ENCODE measurements at regions not wholly inside any gene's neighbourhood (a gene's known extent, or its start where the extent isn't known, plus 50 kb on each side); places are given as distances from the start of the nearest gene placed in this dataset.

- POLR2A ChIA-PET, result no interaction called here
- Histone ChIP-seq H3K9me2 (ENCODE audit: insufficient read depth, low read length) (no peaks in the 10 kb centered on the region), H2AFZ (ENCODE audit: low read length) (no peak overlapping the region), H3K27ac (ENCODE audit: low read depth, low read length, poor library complexity, severe bottlenecking) (no peak overlapping the region), H3K36me3 (ENCODE audit: insufficient read depth, low read length) (no peaks in the 10 kb centered on the region), H3K9me3 (ENCODE audit: low read length) (no peaks in the 10 kb centered on the region), H3K4me1 (ENCODE audit: insufficient read depth, low read length, poor library complexity, severe bottlenecking) (no peaks in the 10 kb centered on the region), H3K4me2 (ENCODE audit: low read length) (no peak overlapping the region), H3K79me2 (ENCODE audit: insufficient read depth, low read depth, low read length) (no peaks in the 10 kb centered on the region), H4K20me1 (ENCODE audit: insufficient read depth, low read length) (no peaks in the 10 kb centered on the region), H3K4me3 (ENCODE audit: low read depth, low read length, poor library complexity, severe bottlenecking) (no peak overlapping the region)
- TF ChIP-seq CTCF (conservative IDR thresholded peaks at IDR 0.05; ENCODE audit: low read length), result no peak
- TF ChIP-seq EZH2phosphoT487 (IDR thresholded peaks at IDR 0.05; ENCODE audit: borderline replicate concordance, low read depth, low read length), result no peak
- intact Hi-C loops (cut with micrococcal nuclease; ENCODE audit: unreplicated experiment), result no loop called here
- CTCF ChIA-PET (ENCODE audit: unreplicated experiment), result no interaction called here
- no TSS peak for BruUV-seq (replicated peaks)
- DNase-seq (ENCODE audit: low spot score), result no peak
Observed at GRCh38 chr7:25408012-25408687, 179.9 kb upstream of the NPVF start.

- no peaks in the 10 kb centered on the region for H3K79me2 ChIP-seq (ENCODE audit: insufficient read depth, low read depth, low read length)
- H3K36me3 ChIP-seq (ENCODE audit: insufficient read depth, low read length), result no peaks in the 10 kb centered on the region
- H3K4me3 ChIP-seq (ENCODE audit: low read depth, low read length, poor library complexity, severe bottlenecking), result no peak overlapping the region
- no TSS peak for BruUV-seq (replicated peaks)
- H3K9me3 ChIP-seq (ENCODE audit: low read length), result no peaks in the 10 kb centered on the region
- no peaks in the 10 kb centered on the region for H3K9me2 ChIP-seq (ENCODE audit: insufficient read depth, low read length)
- H3K27ac ChIP-seq (ENCODE audit: low read depth, low read length, poor library complexity, severe bottlenecking), result no peak overlapping the region
- POLR2A ChIA-PET, result no interaction called here
- no peaks in the 10 kb centered on the region for H4K20me1 ChIP-seq (ENCODE audit: insufficient read depth, low read length)
- no peak for DNase-seq (ENCODE audit: low spot score)
- H3K4me1 ChIP-seq (ENCODE audit: insufficient read depth, low read length, poor library complexity, severe bottlenecking), result no peaks in the 10 kb centered on the region
- H3K4me2 ChIP-seq (ENCODE audit: low read length), result no peak overlapping the region
- no peak for TF ChIP-seq CTCF (conservative IDR thresholded peaks at IDR 0.05; ENCODE audit: low read length)
- no peak for TF ChIP-seq EZH2phosphoT487 (IDR thresholded peaks at IDR 0.05; ENCODE audit: borderline replicate concordance, low read depth, low read length)
- H2AFZ ChIP-seq (ENCODE audit: low read length), result no peak overlapping the region
- intact Hi-C loops (cut with micrococcal nuclease; ENCODE audit: unreplicated experiment), result no loop called here
- CTCF ChIA-PET (ENCODE audit: unreplicated experiment), result no interaction called here
Observed at GRCh38 chr7:25408876-25409275, 180.6 kb upstream of the NPVF start.

- no peaks in the 10 kb centered on the region for H4K20me1 ChIP-seq (ENCODE audit: insufficient read depth, low read length)
- POLR2A ChIA-PET, result no interaction called here
Observed at GRCh38 chr7:25409897-25410636, 181.8 kb upstream of the NPVF start.

More at GRCh38 chr7:25409897-25410636, 181.8 kb upstream of the NPVF start:
- intact Hi-C loops (cut with micrococcal nuclease; ENCODE audit: unreplicated experiment), result no loop called here
- BruUV-seq (replicated peaks), result no TSS peak
- Histone ChIP-seq H3K9me2 (ENCODE audit: insufficient read depth, low read length) (no peaks in the 10 kb centered on the region), H2AFZ (ENCODE audit: low read length) (no peak overlapping the region), H3K4me1 (ENCODE audit: insufficient read depth, low read length, poor library complexity, severe bottlenecking) (no peaks in the 10 kb centered on the region), H3K27ac (ENCODE audit: low read depth, low read length, poor library complexity, severe bottlenecking) (no peak overlapping the region), H3K9me3 (ENCODE audit: low read length) (no peaks in the 10 kb centered on the region), H3K36me3 (ENCODE audit: insufficient read depth, low read length) (no peaks in the 10 kb centered on the region), H3K79me2 (ENCODE audit: insufficient read depth, low read depth, low read length) (no peaks in the 10 kb centered on the region), H3K4me2 (ENCODE audit: low read length) (no peak overlapping the region), H3K4me3 (ENCODE audit: low read depth, low read length, poor library complexity, severe bottlenecking) (no peak overlapping the region)
- TF ChIP-seq CTCF (conservative IDR thresholded peaks at IDR 0.05; ENCODE audit: low read length) (no peak), EZH2phosphoT487 (IDR thresholded peaks at IDR 0.05; ENCODE audit: borderline replicate concordance, low read depth, low read length) (no peak)
- DNase-seq (ENCODE audit: low spot score), result no peak
- CTCF ChIA-PET (ENCODE audit: unreplicated experiment), result no interaction called here

Measured in OCI-LY7 (cell line).